Right ventricle myocardium inferior (tissue), 1 donor: ENCODE measurements at regions not wholly inside any gene's neighbourhood (a gene's known extent, or its start where the extent isn't known, plus 50 kb on each side); places are given as distances from the start of the nearest gene placed in this dataset.
"Not testable (repeated sequence)": the region's sequence is repeated elsewhere in the genome, so short reads cannot be mapped to it uniquely, and the experiment has no call there.

ENCODE experiments used
- ATAC-seq: fragments of 200-7000 bp; cut with Tn5 transposase; one replicate; pipeline ENCODE4 v1.9.1; 2020; ENCODE audit warnings: mild to moderate bottlenecking, moderate library complexity
- DNase-seq: peaks from one replicate; pipeline ENCODE4 v3.0.0; 2021; ENCODE audit errors: missing footprints
- intact Hi-C: fragments of 100-400 bp; cut with DNase I; formaldehyde crosslinking; loops from one replicate; pipeline ENCODE4 v1.11.0; 2022
- donor health status: DM: no; HTN: yes; CAD: no; lungs with severe emphysema.

DNA sequence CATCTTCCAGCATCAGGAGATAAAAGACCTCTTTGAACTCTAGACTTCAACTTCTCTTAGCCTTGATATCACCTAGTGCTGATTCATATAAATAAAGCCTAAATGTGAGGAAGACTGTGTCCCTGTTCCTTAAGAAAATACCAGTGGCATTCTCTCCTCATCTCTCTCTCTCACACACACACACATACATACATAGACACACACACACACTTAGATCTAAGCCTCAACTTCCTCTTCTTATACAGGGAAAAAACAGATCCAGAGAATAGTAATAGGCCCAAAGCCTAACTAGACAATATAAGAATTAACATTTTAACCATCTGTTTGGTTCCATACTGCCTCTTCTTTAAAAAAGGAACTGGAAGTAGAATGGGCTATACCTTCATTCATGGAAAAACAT, 195.3 kb upstream of the NR4A3 start:
- intact Hi-C loops: no loop called here
- DNase-seq: no peak
- no peak for ATAC-seq

DNA sequence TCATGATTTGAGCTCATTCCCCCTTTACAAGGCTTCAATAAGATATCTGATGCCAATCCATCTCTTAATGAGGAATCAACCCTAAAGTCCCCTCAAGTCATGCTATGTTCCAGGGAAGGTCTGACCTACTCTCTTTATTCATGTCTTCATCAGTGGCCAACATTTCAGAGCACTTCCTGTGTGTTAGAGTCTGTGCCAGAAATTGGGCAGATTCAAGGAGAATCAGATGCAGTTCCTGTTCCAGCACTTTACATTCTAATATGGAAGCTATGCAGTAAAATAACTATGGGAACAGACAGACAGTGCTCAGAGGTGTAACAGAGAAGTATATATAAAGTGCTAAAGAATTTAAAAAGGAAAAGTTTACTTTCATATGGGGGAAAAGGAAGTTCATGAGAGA, 193.4 kb upstream of the NR4A3 start:
- no peak for ATAC-seq
- no peak for DNase-seq
- intact Hi-C loops: no loop called here

- intact Hi-C loops: no loop called here
- no peak for DNase-seq
- ATAC-seq: no peak
These were observed 192.7 kb upstream of the NR4A3 start for GRCh38 chr9:99628849-99629620.

- DNase-seq: no peak
- intact Hi-C loops: no loop called here
- ATAC-seq: no peak
These were observed 189.2 kb upstream of the NR4A3 start for GRCh38 chr9:99632349-99633038.

DNA sequence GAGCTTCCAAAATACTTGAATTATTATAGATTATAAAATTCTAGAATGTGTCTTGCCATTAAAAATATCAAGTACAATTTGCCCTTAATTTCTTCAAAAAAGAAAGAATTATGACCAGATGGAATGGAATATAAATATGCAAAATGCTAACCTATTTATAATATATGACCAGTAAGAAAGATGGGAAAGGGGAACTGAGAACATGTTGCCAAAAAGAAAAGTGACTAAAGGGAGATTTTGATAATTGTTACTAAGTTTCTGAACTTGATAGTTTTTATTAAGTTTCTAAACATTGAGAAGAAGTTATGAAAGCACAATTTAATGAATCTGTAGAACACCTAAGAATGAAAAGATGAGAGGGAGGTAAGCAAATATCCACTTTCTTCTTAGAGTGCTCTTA, 188.4 kb upstream of the NR4A3 start:
- DNase-seq (no peak), ATAC-seq (no peak)
- intact Hi-C loops: no loop called here

GRCh38 chr9:99634186-99634585, 187.5 kb upstream of the NR4A3 start:
- no peak for ATAC-seq
- no peak for DNase-seq

DNA sequence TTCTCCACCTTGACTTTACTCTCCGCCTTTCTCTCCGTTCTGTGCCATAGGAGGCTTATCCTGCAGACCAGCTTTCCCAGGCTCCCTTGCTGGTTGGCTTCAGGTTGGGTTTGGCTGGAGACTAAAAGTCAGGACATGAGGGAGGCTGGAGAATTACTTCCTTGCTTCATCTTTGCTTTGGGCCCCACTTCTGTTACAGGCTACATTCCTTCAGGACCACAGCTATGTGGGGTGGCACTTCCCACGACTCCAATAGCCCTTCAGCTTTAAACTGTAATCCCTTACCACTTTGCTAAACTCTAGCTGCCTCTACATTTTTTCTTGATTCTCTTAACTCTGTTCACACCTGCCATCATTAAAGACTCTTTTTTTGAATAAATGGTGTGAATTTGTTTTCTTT, 186.7 kb upstream of the NR4A3 start:
- intact Hi-C loops: no loop called here
- no peak for DNase-seq
- no peak for ATAC-seq

More at GRCh38 chr9:99634186-99634585, 187.5 kb upstream of the NR4A3 start:
- intact Hi-C loops: no loop called here

- no peak for ATAC-seq
- DNase-seq: no peak
- intact Hi-C loops: no loop called here
These were observed 184.0 kb upstream of the NR4A3 start for GRCh38 chr9:99637641-99638040.

DNA sequence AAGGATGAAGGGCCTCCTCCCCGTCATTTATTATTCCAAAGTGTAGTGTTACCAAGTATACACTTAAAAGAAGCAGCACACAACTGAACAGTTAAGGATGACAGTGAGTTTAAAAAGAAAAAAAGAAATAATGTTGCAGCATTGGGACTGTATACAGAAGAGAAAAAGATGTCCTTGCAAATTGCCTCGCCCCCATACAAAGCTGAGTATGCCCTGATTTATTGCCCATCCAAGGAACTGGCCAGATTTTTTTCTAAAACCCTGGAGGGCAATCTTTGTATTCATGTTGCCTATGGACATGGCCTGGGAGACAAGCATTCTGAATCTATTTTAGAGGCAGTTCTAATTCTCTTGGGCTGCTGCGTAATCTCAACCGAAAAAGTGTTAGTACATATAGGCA, 182.7 kb upstream of the NR4A3 start:
- intact Hi-C loops: no loop called here
- no peak for ATAC-seq
- DNase-seq: no peak

GRCh38 chr9:99647604-99648003, 174.1 kb upstream of the NR4A3 start:
- ATAC-seq (no peak), DNase-seq (no peak)
- intact Hi-C loops: no loop called here

DNA sequence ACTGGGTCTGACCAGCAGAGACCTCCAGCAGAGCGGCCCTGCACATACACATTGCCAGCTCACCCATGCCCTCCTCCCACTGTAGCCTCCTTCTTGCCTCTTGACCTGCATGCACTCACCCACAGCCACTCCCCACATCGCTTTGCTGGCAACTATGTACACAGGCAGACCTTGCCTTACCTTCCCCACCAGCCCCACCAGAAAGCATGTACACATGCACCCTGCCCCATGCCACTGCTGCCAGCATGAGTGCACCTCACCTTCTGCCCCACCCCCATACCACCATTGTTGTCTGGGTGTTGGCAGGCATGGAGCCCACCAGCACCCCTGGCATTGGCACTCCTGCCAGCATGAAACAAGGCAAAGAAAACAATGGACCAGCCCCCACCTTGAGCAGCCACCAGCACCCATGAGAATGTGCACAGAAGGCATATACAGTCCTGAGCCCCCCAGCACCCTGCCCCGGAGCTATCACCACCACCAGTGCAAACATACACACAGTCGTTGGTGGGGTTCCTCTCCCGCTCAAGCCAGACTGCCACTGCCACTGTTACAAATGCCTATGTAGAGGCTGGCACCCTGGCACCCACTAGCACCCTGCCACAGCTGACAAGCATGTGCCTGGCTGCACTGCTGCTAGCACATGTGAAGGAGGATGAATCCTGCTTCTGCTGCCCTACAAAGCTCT, 171.4 kb upstream of the NR4A3 start:
- intact Hi-C loops: no loop called here
- DNase-seq: no peak
- ATAC-seq: peak; percentile 5

- ATAC-seq (peak; percentile 44), DNase-seq (no peak)
- intact Hi-C loops: no loop called here
These were observed 161.5 kb upstream of the NR4A3 start for GRCh38 chr9:99660191-99660636.

DNA sequence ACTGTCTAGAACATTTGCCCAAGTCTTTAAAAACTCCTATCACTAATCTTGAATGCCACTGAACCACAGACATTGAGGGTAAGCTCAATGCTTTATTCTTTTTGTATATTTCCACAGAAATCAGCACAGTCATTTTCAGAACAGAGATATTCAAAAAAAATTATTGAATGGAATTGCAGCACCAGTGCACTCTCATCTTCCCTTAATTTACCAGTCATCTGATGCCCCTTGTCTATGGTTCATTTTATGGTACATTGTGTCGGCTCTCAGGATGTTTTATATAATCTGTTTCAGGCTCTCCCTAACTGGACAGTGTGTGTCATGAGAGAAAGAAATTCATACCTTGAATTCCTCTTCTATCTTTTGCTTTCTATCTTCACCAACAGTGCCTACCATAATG, 158.4 kb upstream of the NR4A3 start:
- intact Hi-C loops: no loop called here
- DNase-seq (no peak), ATAC-seq (no peak)

GRCh38 chr9:99663856-99664255, 157.8 kb upstream of the NR4A3 start:
- DNase-seq (no peak), ATAC-seq (no peak)
- intact Hi-C loops: no loop called here

DNA sequence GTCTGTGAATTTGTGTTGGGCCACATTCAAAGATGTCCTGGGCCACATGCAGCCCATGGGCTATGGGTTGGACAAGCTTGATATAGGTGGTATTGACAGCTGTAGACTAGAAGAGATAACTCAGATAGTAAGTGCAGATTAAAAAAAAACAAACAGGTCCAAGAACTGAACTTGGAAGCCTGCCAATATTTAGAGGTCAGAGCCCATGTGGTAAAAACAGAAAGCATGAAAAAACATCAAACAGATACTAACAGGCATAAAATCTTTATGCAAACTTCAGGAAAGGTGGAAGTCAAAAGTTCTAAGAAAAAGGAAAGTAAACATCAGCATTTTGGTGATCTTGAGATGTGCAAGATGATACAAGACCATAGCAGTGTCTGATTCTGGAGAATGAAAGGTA, 155.1 kb upstream of the NR4A3 start:
- intact Hi-C loops: no loop called here
- no peak for DNase-seq
- ATAC-seq: no peak

DNA sequence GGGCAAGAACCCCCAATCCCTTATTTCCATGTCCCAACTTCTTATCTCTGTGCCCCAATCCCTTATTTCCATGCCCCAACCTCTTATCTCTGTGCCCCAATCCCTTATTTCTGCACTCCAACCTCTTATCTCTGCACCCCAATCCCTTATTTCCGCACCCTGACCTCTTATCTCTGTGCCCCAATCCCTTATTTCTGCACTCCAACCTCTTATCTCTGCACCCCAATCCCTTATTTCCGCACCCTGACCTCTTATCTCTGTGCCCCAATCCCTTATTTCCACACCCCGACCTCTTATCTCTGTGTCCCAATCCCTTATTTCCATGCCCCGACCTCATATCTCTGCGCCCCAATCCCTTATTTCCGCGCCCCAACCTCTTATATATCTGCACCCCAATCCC, 150.8 kb upstream of the NR4A3 start:
- ATAC-seq, DNase-seq, intact Hi-C loops: not testable (repeated sequence)

DNA sequence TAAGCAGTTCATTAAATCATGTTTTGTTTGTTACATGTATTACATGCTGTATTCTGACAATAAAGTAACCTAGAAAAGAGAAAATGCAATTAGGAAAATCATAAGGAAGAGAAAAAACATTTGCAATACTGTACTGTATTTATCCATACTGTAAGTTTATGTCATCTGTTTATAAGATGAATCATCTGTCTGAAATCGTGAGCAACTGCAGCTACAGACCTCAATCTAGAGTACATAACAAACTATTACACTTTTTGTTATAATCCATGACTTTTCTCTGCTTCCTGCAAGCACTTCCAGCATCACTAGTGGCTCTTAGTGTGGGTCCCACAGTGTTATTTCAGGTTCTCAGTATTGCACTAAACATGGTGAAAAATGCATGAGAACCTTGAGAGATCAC, 144.4 kb upstream of the NR4A3 start:
- ATAC-seq (no peak), DNase-seq (no peak)
- intact Hi-C loops: no loop called here

DNA sequence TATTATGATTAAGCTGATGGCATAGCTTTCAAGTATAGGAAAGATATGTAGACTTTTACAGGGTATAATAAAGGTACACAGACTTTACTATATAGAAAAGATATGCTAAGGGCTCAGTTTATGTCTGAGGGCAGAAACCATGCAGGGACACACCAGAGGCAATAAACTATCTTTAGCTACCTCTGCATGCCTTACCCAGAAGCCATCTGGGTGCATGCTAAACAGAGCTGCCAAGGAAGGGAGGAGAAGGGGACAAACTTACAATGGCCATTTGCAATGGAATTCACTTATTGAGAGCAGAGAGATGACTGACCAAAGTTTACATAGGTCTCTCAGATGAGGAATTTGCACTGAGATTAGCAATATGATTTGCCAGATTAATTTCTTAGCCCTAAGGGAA, 143.1 kb upstream of the NR4A3 start:
- ATAC-seq: peak; percentile 42
- DNase-seq: no peak
- intact Hi-C loops: no loop called here

DNA sequence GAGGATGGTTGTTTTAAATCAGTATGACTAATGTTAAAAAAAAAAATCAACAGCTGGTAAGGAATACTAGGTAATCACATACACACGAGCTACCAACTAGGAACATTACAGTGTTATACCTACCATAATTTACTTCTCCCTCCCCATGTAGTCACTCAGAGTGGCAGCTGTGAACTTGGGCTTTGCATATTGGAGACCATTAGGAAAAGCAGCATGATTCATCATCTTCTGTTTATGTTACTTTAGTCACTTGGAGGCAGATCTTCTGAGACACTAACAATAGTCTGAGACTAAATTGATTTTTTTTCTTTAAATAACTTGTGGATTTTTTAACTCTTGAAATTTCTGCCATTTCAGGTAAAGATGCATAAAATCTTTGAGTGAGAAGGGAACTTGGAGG, 141.5 kb upstream of the NR4A3 start:
- DNase-seq: no peak
- ATAC-seq: no peak
- intact Hi-C loops: no loop called here

GRCh38 chr9:99681113-99681512, 140.6 kb upstream of the NR4A3 start:
- intact Hi-C loops: no loop called here
- no peak for ATAC-seq

More at GRCh38 chr9:99681113-99681512, 140.6 kb upstream of the NR4A3 start:
- DNase-seq: no peak
